ENCODE measurements at regions not wholly inside any gene's neighbourhood (a gene's known extent, or its start where the extent isn't known, plus 50 kb on each side); places are given as distances from the start of the nearest gene placed in this dataset.

GRCh38 chr14:53875324-53875897 is 81.2 kb downstream of the BMP4 start:
- TF ChIP-seq CTCF (IDR thresholded peaks at IDR 0.05), result no peak

- TF ChIP-seq CTCF (IDR thresholded peaks at IDR 0.05), result no peak
Observed at GRCh38 chr14:53874704-53875103, 81.9 kb downstream of the BMP4 start.

GRCh38 chr14:53872681-53873089 is 83.9 kb downstream of the BMP4 start:
- TF ChIP-seq CTCF (IDR thresholded peaks at IDR 0.05), result no peak

- TF ChIP-seq CTCF (IDR thresholded peaks at IDR 0.05), result no peak
Observed at GRCh38 chr14:53871951-53872350, 84.7 kb downstream of the BMP4 start.

- TF ChIP-seq CTCF (IDR thresholded peaks at IDR 0.05), result no peak
Observed at GRCh38 chr14:53871011-53871410, 85.6 kb downstream of the BMP4 start.

GRCh38 chr14:53865711-53866110 is 90.9 kb downstream of the BMP4 start:
- no peak for TF ChIP-seq CTCF (IDR thresholded peaks at IDR 0.05)

GRCh38 chr14:53861781-53862180 is 94.8 kb downstream of the BMP4 start:
- TF ChIP-seq CTCF (IDR thresholded peaks at IDR 0.05), result no peak

- no peak for TF ChIP-seq CTCF (IDR thresholded peaks at IDR 0.05)
Observed at GRCh38 chr14:53858345-53858684, 98.3 kb downstream of the BMP4 start.

Measured in LNCAP (cell line).